ENCODE measurements at regions not wholly inside any gene's neighbourhood (a gene's known extent, or its start where the extent isn't known, plus 50 kb on each side); places are given as distances from the start of the nearest gene placed in this dataset.

GRCh38 chr21:9780441-9780937, 740.9 kb upstream of the TPTE start:
- TF ChIP-seq POLR2AphosphoS5 (IDR thresholded peaks at IDR 0.05; ENCODE audit: low read depth, low read length) (no peak), CTCF (IDR thresholded peaks at IDR 0.05 in 2 of 3, conservative IDR thresholded peaks at IDR 0.05 in 1 of 3; ENCODE audit: borderline replicate concordance in 1 of 3, insufficient read depth in 1 of 3, low read depth in 2 of 3, low read length in 2 of 3) (no peak), YY1 (IDR thresholded peaks at IDR 0.05; ENCODE audit: extremely low read depth, insufficient replicate concordance, low read depth, low read length) (no peak)

Measured in HCT116 (cell line).